ENCODE measurements at regions not wholly inside any gene's neighbourhood (a gene's known extent, or its start where the extent isn't known, plus 50 kb on each side); places are given as distances from the start of the nearest gene placed in this dataset.

GRCh38 chr9:1673300-1673699 lies 341.8 kb upstream of the SMARCA2 start:
- H3K9me3 ChIP-seq = no peaks in the 10 kb centered on the region
- no peaks in the 10 kb centered on the region for H3K27me3 ChIP-seq (replicated peaks; ENCODE audit: control insufficient read depth, insufficient read depth, low read length)
- Mint-ChIP-seq H3K36me3 (ENCODE audit: insufficient read depth, unreplicated experiment) (no peaks in the 10 kb centered on the region), H3K4me3 (ENCODE audit: unreplicated experiment) (no peak overlapping the region), H3K27ac (ENCODE audit: unreplicated experiment) (no peak overlapping the region), H3K9me3 (ENCODE audit: unreplicated experiment) (no peaks in the 10 kb centered on the region), H3K4me1 (ENCODE audit: low read depth, unreplicated experiment) (no peaks in the 10 kb centered on the region), H3K27me3 (ENCODE audit: insufficient read depth, unreplicated experiment) (no peaks in the 10 kb centered on the region)
- ChIA-PET CTCF (no interaction called here), POLR2A (no interaction called here)
- no peak overlapping the region for H3K4me3 ChIP-seq (ENCODE audit: low read depth, low read length)
- DNase-seq = no peak
- no peaks in the 10 kb centered on the region for H3K4me1 ChIP-seq
- BruUV-seq (replicated peaks) = no TSS peak
- no peaks in the 10 kb centered on the region for H3K36me3 ChIP-seq (ENCODE audit: control insufficient read depth, insufficient read depth, low read length)
- intact Hi-C loops (cut with micrococcal nuclease; ENCODE audit: unreplicated experiment) = no loop called here
- TF ChIP-seq, protein P1, sequence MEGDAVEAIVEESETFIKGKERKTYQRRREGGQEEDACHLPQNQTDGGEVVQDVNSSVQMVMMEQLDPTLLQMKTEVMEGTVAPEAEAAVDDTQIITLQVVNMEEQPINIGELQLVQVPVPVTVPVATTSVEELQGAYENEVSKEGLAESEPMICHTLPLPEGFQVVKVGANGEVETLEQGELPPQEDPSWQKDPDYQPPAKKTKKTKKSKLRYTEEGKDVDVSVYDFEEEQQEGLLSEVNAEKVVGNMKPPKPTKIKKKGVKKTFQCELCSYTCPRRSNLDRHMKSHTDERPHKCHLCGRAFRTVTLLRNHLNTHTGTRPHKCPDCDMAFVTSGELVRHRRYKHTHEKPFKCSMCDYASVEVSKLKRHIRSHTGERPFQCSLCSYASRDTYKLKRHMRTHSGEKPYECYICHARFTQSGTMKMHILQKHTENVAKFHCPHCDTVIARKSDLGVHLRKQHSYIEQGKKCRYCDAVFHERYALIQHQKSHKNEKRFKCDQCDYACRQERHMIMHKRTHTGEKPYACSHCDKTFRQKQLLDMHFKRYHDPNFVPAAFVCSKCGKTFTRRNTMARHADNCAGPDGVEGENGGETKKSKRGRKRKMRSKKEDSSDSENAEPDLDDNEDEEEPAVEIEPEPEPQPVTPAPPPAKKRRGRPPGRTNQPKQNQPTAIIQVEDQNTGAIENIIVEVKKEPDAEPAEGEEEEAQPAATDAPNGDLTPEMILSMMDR (IDR thresholded peaks at IDR 0.05; ENCODE audit: insufficient read depth in 1 of 2, low read depth in 1 of 2, low read length in 1 of 2, severe bottlenecking in 1 of 2, unreplicated experiment in 1 of 2) = no peak

DNA sequence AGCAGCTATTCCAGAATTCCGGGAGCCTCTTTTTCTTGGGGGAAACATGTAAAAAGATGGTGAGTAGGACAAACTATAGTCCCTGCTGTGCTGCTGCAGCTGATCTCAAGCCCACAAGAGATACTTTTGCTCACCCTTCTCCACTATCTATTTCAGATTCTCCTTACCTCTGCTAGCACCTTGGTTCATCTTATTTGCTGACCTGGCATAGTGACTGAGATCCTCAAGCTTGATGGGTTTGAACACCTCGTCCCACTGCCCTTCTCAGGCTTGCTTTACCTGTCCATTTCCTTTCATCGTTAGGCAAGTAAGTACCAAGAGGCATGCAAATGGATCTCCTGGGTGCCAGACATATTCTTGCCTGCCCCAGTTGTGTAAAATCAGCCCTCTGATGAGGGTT lies 338.4 kb upstream of the SMARCA2 start:
- Histone ChIP-seq H3K9me3 (no peaks in the 10 kb centered on the region), H3K4me1 (no peaks in the 10 kb centered on the region), H3K27me3 (replicated peaks; ENCODE audit: control insufficient read depth, insufficient read depth, low read length) (no peaks in the 10 kb centered on the region), H3K4me3 (ENCODE audit: low read depth, low read length) (no peak overlapping the region), H3K36me3 (ENCODE audit: control insufficient read depth, insufficient read depth, low read length) (no peaks in the 10 kb centered on the region)
- no TSS peak for BruUV-seq (replicated peaks)
- POLR2A ChIA-PET = no interaction called here
- no peak overlapping the region for H3K4me3 Mint-ChIP-seq (ENCODE audit: unreplicated experiment)
- no peaks in the 10 kb centered on the region for H3K36me3 Mint-ChIP-seq (ENCODE audit: insufficient read depth, unreplicated experiment)
- TF ChIP-seq, protein P1 (IDR thresholded peaks at IDR 0.05; ENCODE audit: insufficient read depth in 1 of 2, low read depth in 1 of 2, low read length in 1 of 2, severe bottlenecking in 1 of 2, unreplicated experiment in 1 of 2) = no peak
- intact Hi-C loops (cut with micrococcal nuclease; ENCODE audit: unreplicated experiment) = no loop called here
- CTCF ChIA-PET = no interaction called here
- H3K9me3 Mint-ChIP-seq (ENCODE audit: unreplicated experiment) = no peaks in the 10 kb centered on the region
- no peaks in the 10 kb centered on the region for H3K27me3 Mint-ChIP-seq (ENCODE audit: insufficient read depth, unreplicated experiment)
- no peak for DNase-seq
- H3K4me1 Mint-ChIP-seq (ENCODE audit: low read depth, unreplicated experiment) = no peaks in the 10 kb centered on the region
- no peak overlapping the region for H3K27ac Mint-ChIP-seq (ENCODE audit: unreplicated experiment)

GRCh38 chr9:1683951-1684350 lies 331.2 kb upstream of the SMARCA2 start:
- Mint-ChIP-seq H3K4me1 (ENCODE audit: low read depth, unreplicated experiment) (no peaks in the 10 kb centered on the region), H3K36me3 (ENCODE audit: insufficient read depth, unreplicated experiment) (no peaks in the 10 kb centered on the region), H3K9me3 (ENCODE audit: unreplicated experiment) (no peaks in the 10 kb centered on the region), H3K4me3 (ENCODE audit: unreplicated experiment) (no peak overlapping the region), H3K27me3 (ENCODE audit: insufficient read depth, unreplicated experiment) (peaks cover 12% of the 10 kb centered on the region), H3K27ac (ENCODE audit: unreplicated experiment) (no peak overlapping the region)
- DNase-seq = no peak
- no TSS peak for BruUV-seq (replicated peaks)
- Histone ChIP-seq H3K4me1 (no peaks in the 10 kb centered on the region), H3K4me3 (ENCODE audit: low read depth, low read length) (no peak overlapping the region), H3K9me3 (no peaks in the 10 kb centered on the region), H3K36me3 (ENCODE audit: control insufficient read depth, insufficient read depth, low read length) (no peaks in the 10 kb centered on the region), H3K27me3 (replicated peaks; ENCODE audit: control insufficient read depth, insufficient read depth, low read length) (no peaks in the 10 kb centered on the region)
- intact Hi-C loops (cut with micrococcal nuclease; ENCODE audit: unreplicated experiment) = no loop called here
- ChIA-PET POLR2A (no interaction called here), CTCF (no interaction called here)
- TF ChIP-seq, protein P1 (IDR thresholded peaks at IDR 0.05; ENCODE audit: insufficient read depth in 1 of 2, low read depth in 1 of 2, low read length in 1 of 2, severe bottlenecking in 1 of 2, unreplicated experiment in 1 of 2) = no peak

All from Caco-2 (cell line).